WI38 (cell line): ENCODE measurements at regions not wholly inside any gene's neighbourhood (a gene's known extent, or its start where the extent isn't known, plus 50 kb on each side); places are given as distances from the start of the nearest gene placed in this dataset.

Experiments
- H3K4me3 ChIP-seq: 2 replicates; pipeline ENCODE4 v1.5.1; 2011; ENCODE audit warnings: low read depth, mild to moderate bottlenecking, control low read depth, low read length
- CTCF ChIP-seq: IDR thresholded peaks from 2 replicates; pipeline ENCODE4 v1.5.1; 2012; ENCODE audit warnings: low read depth, mild to moderate bottlenecking, control low read depth, low read length

- no peak for TF ChIP-seq CTCF
- H3K4me3 ChIP-seq = no peak overlapping the region
Measured at GRCh38 chr2:150880986-150881385, 380.7 kb downstream of the RBM43 start.

GRCh38 chr2:150878356-150878755, 383.3 kb downstream of the RBM43 start:
- TF ChIP-seq CTCF = no peak

GRCh38 chr2:150876251-150876950, 385.3 kb downstream of the RBM43 start:
- no peak for TF ChIP-seq CTCF
- H3K4me3 ChIP-seq = no peak overlapping the region

More at GRCh38 chr2:150878356-150878755, 383.3 kb downstream of the RBM43 start:
- H3K4me3 ChIP-seq = no peak overlapping the region

- no peak overlapping the region for H3K4me3 ChIP-seq
- TF ChIP-seq CTCF = no peak
Measured at GRCh38 chr2:150873396-150873772, 385.9 kb upstream of the RND3 start.

- TF ChIP-seq CTCF = no peak
- no peak overlapping the region for H3K4me3 ChIP-seq
Measured at GRCh38 chr2:150872756-150873395, 385.4 kb upstream of the RND3 start.

- TF ChIP-seq CTCF = no peak
- no peak overlapping the region for H3K4me3 ChIP-seq
Measured at GRCh38 chr2:150866431-150866830, 379.0 kb upstream of the RND3 start.

GRCh38 chr2:150863691-150864090, 376.2 kb upstream of the RND3 start:
- H3K4me3 ChIP-seq = no peak overlapping the region

More at GRCh38 chr2:150863691-150864090, 376.2 kb upstream of the RND3 start:
- no peak for TF ChIP-seq CTCF
